ENCODE measurements at regions not wholly inside any gene's neighbourhood (a gene's known extent, or its start where the extent isn't known, plus 50 kb on each side); places are given as distances from the start of the nearest gene placed in this dataset.
"Not testable (repeated sequence)": the region's sequence is repeated elsewhere in the genome, so short reads cannot be mapped to it uniquely, and the experiment has no call there.

- peaks cover 8% of the 10 kb centered on the region for H3K36me3 Mint-ChIP-seq (ENCODE audit: low read depth)
- H3K27me3 Mint-ChIP-seq (ENCODE audit: low read depth, poor library complexity) = peaks cover 7% of the 10 kb centered on the region
- peaks cover 32% of the 10 kb centered on the region for H3K9me3 Mint-ChIP-seq
- H3K27ac Mint-ChIP-seq = no peak overlapping the region
- no peak for DNase-seq
- peaks cover 7% of the 10 kb centered on the region for H3K4me1 Mint-ChIP-seq
- TF ChIP-seq CTCF (IDR thresholded peaks at IDR 0.05) = no peak
- no peak overlapping the region for H3K4me3 Mint-ChIP-seq
Measured at GRCh38 chr2:160753331-160753654, 259.7 kb upstream of the RBMS1 start.

DNA sequence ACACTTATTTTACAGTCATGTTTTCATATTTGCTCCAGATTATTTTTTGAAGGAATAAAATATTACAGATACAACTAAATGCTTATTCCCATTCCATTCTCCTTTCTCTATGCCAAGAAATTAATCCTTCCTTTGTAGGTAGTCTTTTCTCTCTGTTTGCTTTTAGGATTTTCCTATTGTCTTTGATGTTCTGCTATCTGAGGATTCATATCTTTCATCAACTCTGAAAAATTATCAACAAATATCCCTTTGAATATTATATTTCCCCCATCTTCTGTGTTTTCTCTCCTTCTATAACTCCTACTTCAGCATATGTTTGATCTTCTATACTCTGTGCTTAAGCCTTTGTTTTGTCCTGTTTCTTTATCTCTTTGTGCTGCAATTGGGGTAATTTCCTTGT is 260.4 kb upstream of the RBMS1 start:
- Mint-ChIP-seq H3K27ac (no peak overlapping the region), H3K9me3 (peaks cover 32% of the 10 kb centered on the region), H3K4me1 (peaks cover 5% of the 10 kb centered on the region), H3K4me3 (no peak overlapping the region), H3K27me3 (ENCODE audit: low read depth, poor library complexity) (peaks cover 7% of the 10 kb centered on the region), H3K36me3 (ENCODE audit: low read depth) (peaks cover 8% of the 10 kb centered on the region)
- TF ChIP-seq CTCF (IDR thresholded peaks at IDR 0.05) = no peak
- DNase-seq = no peak

DNA sequence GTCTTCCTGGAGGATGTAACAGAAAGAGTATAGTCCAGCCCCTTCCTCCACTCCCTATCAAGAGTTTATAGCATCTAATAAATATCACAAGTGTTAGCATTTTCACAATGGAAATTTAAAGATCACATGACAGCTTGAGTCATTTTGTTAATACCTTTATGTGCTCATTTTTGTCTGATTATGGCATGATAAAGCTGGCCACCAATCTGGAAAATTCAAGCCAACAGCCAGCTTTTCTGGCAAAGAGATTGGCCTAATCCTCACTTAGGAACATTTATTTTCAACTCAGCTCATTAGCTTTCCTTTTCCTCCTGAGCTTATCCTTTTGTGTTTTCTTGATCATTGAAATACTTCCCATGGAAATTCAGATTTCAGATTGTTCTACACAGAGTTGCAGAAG is 262.9 kb upstream of the RBMS1 start:
- DNase-seq = no peak
- peaks cover 11% of the 10 kb centered on the region for H3K36me3 Mint-ChIP-seq (ENCODE audit: low read depth)
- no peak overlapping the region for H3K4me3 Mint-ChIP-seq
- peaks cover 9% of the 10 kb centered on the region for H3K27me3 Mint-ChIP-seq (ENCODE audit: low read depth, poor library complexity)
- TF ChIP-seq CTCF (IDR thresholded peaks at IDR 0.05) = no peak
- peaks cover 5% of the 10 kb centered on the region for H3K4me1 Mint-ChIP-seq
- peaks cover 37% of the 10 kb centered on the region for H3K9me3 Mint-ChIP-seq
- no peak overlapping the region for H3K27ac Mint-ChIP-seq

DNA sequence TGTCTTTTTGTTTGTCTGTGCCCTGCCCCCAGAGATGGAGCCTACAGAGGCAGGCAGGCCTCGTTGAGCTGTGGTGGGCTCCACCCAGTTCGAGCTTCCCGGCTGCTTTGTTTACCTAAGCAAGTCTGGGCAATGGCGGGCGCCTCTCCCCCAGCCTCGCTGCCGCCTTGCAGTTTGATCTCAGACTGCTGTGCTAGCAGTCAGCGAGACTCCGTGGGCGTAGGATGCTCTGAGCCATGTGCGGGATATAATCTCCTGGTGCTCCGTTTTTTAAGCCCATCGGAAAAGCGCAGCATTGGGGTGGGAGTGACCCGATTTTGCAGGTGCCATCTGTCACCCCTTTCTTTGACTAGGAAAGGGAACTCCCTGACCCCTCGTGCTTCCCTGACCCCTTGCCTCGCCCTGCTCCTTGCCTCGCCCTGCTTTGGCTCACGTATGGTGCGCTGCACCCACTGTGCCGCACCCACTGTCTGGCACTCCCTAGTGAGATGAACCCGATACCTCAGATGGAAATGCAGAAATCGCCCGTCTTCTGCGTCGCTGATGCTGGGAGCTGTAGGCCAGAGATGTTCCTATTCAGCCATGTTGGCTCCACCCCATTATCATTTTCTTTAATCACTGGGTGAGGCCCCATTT is 269.0 kb upstream of the RBMS1 start:
- H3K27ac Mint-ChIP-seq; H3K4me3 Mint-ChIP-seq; H3K4me1 Mint-ChIP-seq; H3K27me3 Mint-ChIP-seq (ENCODE audit: low read depth, poor library complexity); DNase-seq: not testable (repeated sequence)
- peaks cover 56% of the 10 kb centered on the region for H3K9me3 Mint-ChIP-seq
- peaks cover 18% of the 10 kb centered on the region for H3K36me3 Mint-ChIP-seq (ENCODE audit: low read depth)

GRCh38 chr2:160783474-160783873 is 289.9 kb upstream of the RBMS1 start:
- Mint-ChIP-seq H3K27me3 (ENCODE audit: low read depth, poor library complexity) (peaks cover 2% of the 10 kb centered on the region), H3K4me3 (no peak overlapping the region), H3K36me3 (ENCODE audit: low read depth) (no peaks in the 10 kb centered on the region), H3K9me3 (peaks cover 32% of the 10 kb centered on the region), H3K27ac (no peak overlapping the region), H3K4me1 (no peaks in the 10 kb centered on the region)
- no peak for TF ChIP-seq CTCF (IDR thresholded peaks at IDR 0.05)
- no peak for DNase-seq

- no peaks in the 10 kb centered on the region for H3K4me1 Mint-ChIP-seq
- no peak for TF ChIP-seq CTCF (IDR thresholded peaks at IDR 0.05)
- no peaks in the 10 kb centered on the region for H3K36me3 Mint-ChIP-seq (ENCODE audit: low read depth)
- no peak overlapping the region for H3K4me3 Mint-ChIP-seq
- H3K9me3 Mint-ChIP-seq = peaks cover 26% of the 10 kb centered on the region
- H3K27me3 Mint-ChIP-seq (ENCODE audit: low read depth, poor library complexity) = peaks cover 2% of the 10 kb centered on the region
- no peak overlapping the region for H3K27ac Mint-ChIP-seq
- no peak for DNase-seq
Measured at GRCh38 chr2:160784034-160784433, 290.4 kb upstream of the RBMS1 start.

Data from nephron progenitor cell (in vitro differentiated cells).